PC-9 (cell line): ENCODE measurements at regions not wholly inside any gene's neighbourhood (a gene's known extent, or its start where the extent isn't known, plus 50 kb on each side); places are given as distances from the start of the nearest gene placed in this dataset.

ENCODE experiments used
- BruUV-seq: library from RNA; stranded (reverse); fragments of 400-500 nt; replicated peaks from 2 replicates; lab custom pipeline; 2021; lab: Mats Ljungman, UMichigan
- CTCF ChIA-PET: fragments of 300-600 bp; sonication (Branson Sonifier 250); formaldehyde crosslinking; loops from one replicate; lab custom pipeline; 2022; ENCODE audit warnings: antibody characterized with exemption; lab: Charles Lee
- POLR2A ChIA-PET: fragments of 300-600 bp; sonication (Branson Sonifier 250); formaldehyde crosslinking; loops from one replicate; lab custom pipeline; 2022; ENCODE audit warnings: antibody characterized with exemption; ENCODE audit not compliant: unreplicated experiment; lab: Charles Lee
- DNase-seq, 2 experiments: peaks; one replicate each; pipeline versions ENCODE4 v3.0.0 to v3.0.0-alpha.2; 2015 to 2022; ENCODE audit warnings: mixed read lengths in 1 of 2
- H2AFZ ChIP-seq: fragments of 200-600 bp; sonication (generic); 2 replicates; pipeline ENCODE4 v1.8.1; 2017; ENCODE audit warnings: antibody characterized with exemption
- H3F3A ChIP-seq: fragments of 200-600 bp; sonication (generic); 2 replicates; pipeline ENCODE4 v1.8.1; 2017; ENCODE audit warnings: antibody characterized with exemption, mild to moderate bottlenecking, low read depth; ENCODE audit not compliant: insufficient read depth
- H3K27ac ChIP-seq: fragments of 200-600 bp; sonication (generic); 2 replicates; pipeline ENCODE4 v1.6.1; 2016; ENCODE audit warnings: mixed run types
- H3K27me3 ChIP-seq: fragments of 200-600 bp; sonication (generic); 2 replicates; pipeline ENCODE4 v1.6.1; 2016; ENCODE audit warnings: low read depth, mixed run types; ENCODE audit not compliant: insufficient read depth
- H3K36me3 ChIP-seq: fragments of 200-600 bp; sonication (generic); 2 replicates; pipeline ENCODE4 v1.6.1; 2016; ENCODE audit warnings: low read depth, mixed run types
- H3K4me1 ChIP-seq: fragments of 200-600 bp; sonication (generic); replicated peaks from 2 replicates; pipeline ENCODE4 v1.6.1; 2016; ENCODE audit warnings: mixed run types; ENCODE audit not compliant: insufficient read depth
- H3K4me2 ChIP-seq: fragments of 200-600 bp; sonication (generic); 2 replicates; pipeline ENCODE4 v1.6.1; 2017; ENCODE audit warnings: mixed run types
- H3K4me3 ChIP-seq: fragments of 200-600 bp; sonication (generic); 2 replicates; pipeline ENCODE4 v1.6.1; 2016; ENCODE audit warnings: mixed run types
- H3K79me2 ChIP-seq: fragments of 200-600 bp; sonication (generic); 2 replicates; pipeline ENCODE4 v1.6.1; 2017; ENCODE audit warnings: low read depth, mixed run types
- H3K9me2 ChIP-seq: fragments of 200-600 bp; sonication (generic); 2 replicates; pipeline ENCODE4 v1.8.1; 2017; ENCODE audit warnings: mild to moderate bottlenecking; ENCODE audit not compliant: insufficient read depth
- H3K9me3 ChIP-seq: fragments of 200-600 bp; sonication (generic); 2 replicates; pipeline ENCODE4 v1.8.1; 2016; ENCODE audit warnings: low read depth; ENCODE audit not compliant: insufficient read depth
- H4K20me1 ChIP-seq: fragments of 200-600 bp; sonication (generic); 2 replicates; pipeline ENCODE4 v1.8.1; 2017; ENCODE audit not compliant: insufficient read depth
- CTCF ChIP-seq: fragments of 200-600 bp; sonication (generic); conservative IDR thresholded peaks from 2 replicates; pipeline ENCODE4 v1.6.1; 2017; ENCODE audit warnings: mixed run types, antibody characterized with exemption, mild to moderate bottlenecking, moderate library complexity
- EZH2 ChIP-seq: fragments of 200-600 bp; sonication (generic); IDR thresholded peaks from 2 replicates; pipeline ENCODE4 v1.8.0; 2017; ENCODE audit warnings: antibody characterized with exemption, low read depth
- intact Hi-C: fragments of 100-400 bp; cut with micrococcal nuclease; formaldehyde crosslinking; loops from one replicate; pipeline ENCODE4 v1.10.0; 2022; ENCODE audit not compliant: unreplicated experiment

- no peaks in the 10 kb centered on the region for H3K9me3 ChIP-seq
- no peak overlapping the region for H3K4me2 ChIP-seq
- H3K4me1 ChIP-seq, result no peaks in the 10 kb centered on the region
- no peaks in the 10 kb centered on the region for H3K79me2 ChIP-seq
- H3K27ac ChIP-seq, result no peak overlapping the region
- no peak for DNase-seq
- intact Hi-C loops, result no loop called here
- no peaks in the 10 kb centered on the region for H3K9me2 ChIP-seq
- H3K4me3 ChIP-seq, result no peak overlapping the region
- ChIA-PET POLR2A (no interaction called here), CTCF (interaction anchor here (0.5 kb wide), 1 partner anchor 965 kb away, joined by 3 read pairs; no protein-coding TSS in a partner anchor)
- no peaks in the 10 kb centered on the region for H3F3A ChIP-seq
- no peak for TF ChIP-seq EZH2
- no peak for TF ChIP-seq CTCF
- no TSS peak for BruUV-seq
- no peaks in the 10 kb centered on the region for H3K36me3 ChIP-seq
- no peaks in the 10 kb centered on the region for H4K20me1 ChIP-seq
- H2AFZ ChIP-seq, result no peak overlapping the region
- no peaks in the 10 kb centered on the region for H3K27me3 ChIP-seq
Observed at GRCh38 chr3:159447841-159448240, 540.8 kb upstream of the IL12A start.

- no peak overlapping the region for H3K4me2 ChIP-seq
- no peaks in the 10 kb centered on the region for H3F3A ChIP-seq
- no peak overlapping the region for H3K27ac ChIP-seq
- no peaks in the 10 kb centered on the region for H3K36me3 ChIP-seq
- CTCF ChIA-PET, result no interaction called here
- H3K9me2 ChIP-seq, result no peaks in the 10 kb centered on the region
- POLR2A ChIA-PET, result no interaction called here
- intact Hi-C loops, result no loop called here
- no peaks in the 10 kb centered on the region for H4K20me1 ChIP-seq
- BruUV-seq, result no TSS peak
- no peak overlapping the region for H2AFZ ChIP-seq
- DNase-seq, result no peak
- H3K27me3 ChIP-seq, result no peaks in the 10 kb centered on the region
- H3K4me3 ChIP-seq, result no peak overlapping the region
- TF ChIP-seq EZH2, result no peak
- TF ChIP-seq CTCF, result no peak
- H3K9me3 ChIP-seq, result no peaks in the 10 kb centered on the region
- H3K4me1 ChIP-seq, result no peaks in the 10 kb centered on the region
- H3K79me2 ChIP-seq, result no peaks in the 10 kb centered on the region
Observed at GRCh38 chr3:159448902-159449301, 539.7 kb upstream of the IL12A start.

- H3K9me3 ChIP-seq, result no peaks in the 10 kb centered on the region
- no peaks in the 10 kb centered on the region for H3K36me3 ChIP-seq
- no peak overlapping the region for H3K4me2 ChIP-seq
- no peaks in the 10 kb centered on the region for H3K4me1 ChIP-seq
- no peak overlapping the region for H3K27ac ChIP-seq
- no peaks in the 10 kb centered on the region for H3K79me2 ChIP-seq
- no peak overlapping the region for H2AFZ ChIP-seq
- H4K20me1 ChIP-seq, result no peaks in the 10 kb centered on the region
- intact Hi-C loops, result no loop called here
- BruUV-seq, result no TSS peak
- POLR2A ChIA-PET, result no interaction called here
- TF ChIP-seq EZH2 (no peak), CTCF (no peak)
- H3F3A ChIP-seq, result no peaks in the 10 kb centered on the region
- CTCF ChIA-PET, result no interaction called here
- H3K4me3 ChIP-seq, result no peak overlapping the region
- H3K27me3 ChIP-seq, result no peaks in the 10 kb centered on the region
- H3K9me2 ChIP-seq, result no peaks in the 10 kb centered on the region
- DNase-seq, result no peak
Observed at GRCh38 chr3:159451067-159451466, 537.6 kb upstream of the IL12A start.
